K562 (cell line): ENCODE measurements at regions not wholly inside any gene's neighbourhood (a gene's known extent, or its start where the extent isn't known, plus 50 kb on each side); places are given as distances from the start of the nearest gene placed in this dataset.
A peak's percentile ranks its signal among the peaks of the same experiment; 100 is the strongest.

Source experiments
- ATAC-seq: fragments of 200-7000 bp; cut with Tn5 transposase; 3 replicates; pipeline ENCODE4 v1.9.1; 2020; ENCODE audit warnings: moderate library complexity
- BruUV-seq: library from RNA; stranded (reverse); fragments of 400-500 nt; replicated peaks from 2 replicates; lab custom pipeline; 2021; lab: Mats Ljungman, UMichigan
- CTCF ChIA-PET: fragments of 300-600 bp; formaldehyde crosslinking; extraction: SDS; loops from one replicate; lab custom pipeline; 2021; ENCODE audit warnings: low intra/inter-chr PET ratio; lab: Yijun Ruan, JAX
- POLR2A ChIA-PET: fragments of 300-600, 350-650 bp; sonication (Branson Sonifier 250); formaldehyde crosslinking; extraction: SDS; loops from one replicate; lab custom pipeline; 2021; ENCODE audit warnings: antibody characterized with exemption, inconsistent platforms; lab: Yijun Ruan, JAX
- DNase-seq, 4 experiments: peaks; one replicate each; pipeline versions ENCODE4 v3.0.0 to v3.0.0-alpha.2; 2011 to 2018; ENCODE audit warnings: low spot score in 3 of 4, mixed read lengths in 3 of 4; ENCODE audit errors: extremely low read depth in 1 of 4
- FAIRE-seq: peaks from 2 replicates; lab custom pipeline; 2011; peaks lifted over from hg19 to GRCh38; lab: Jason Lieb, UNC
- H2AFZ ChIP-seq: 2 replicates; pipeline ENCODE4 v1.6.0; 2011; ENCODE audit warnings: low read depth, low read length, control low read depth, inconsistent platforms
- H3K27ac ChIP-seq: fragments of 200-600 bp; 3 replicates; pipeline ENCODE4 v1.8.0; 2011; ENCODE audit warnings: low read depth, mild to moderate bottlenecking, control low read depth, inconsistent platforms, low read length, moderate library complexity, mixed read lengths; ENCODE audit errors: extremely low read depth
- H3K27me3 ChIP-seq, 2 experiments: fragments of 300-600 bp in 1 of 2; 2 replicates in 1 of 2; 3 replicates in 1 of 2; pipeline versions ENCODE4 v1.6.0 to v1.8.0; 2011; ENCODE audit warnings: inconsistent platforms in 2 of 2, low read length in 2 of 2, mild to moderate bottlenecking in 1 of 2, mixed read lengths in 1 of 2, moderate library complexity in 1 of 2; ENCODE audit not compliant: control insufficient read depth in 2 of 2, insufficient read depth in 2 of 2
- H3K36me3 ChIP-seq: fragments of 300-600 bp; 3 replicates; pipeline ENCODE4 v1.8.0; 2011; ENCODE audit warnings: mild to moderate bottlenecking, low read length, inconsistent platforms; ENCODE audit not compliant: control insufficient read depth, insufficient read depth
- H3K4me1 ChIP-seq, 2 experiments: fragments of 200-600 bp in 1 of 2; replicated peaks in 1 of 2; 2 replicates in 1 of 2; 3 replicates in 1 of 2; pipeline versions ENCODE4 v1.5.1 to v1.8.0; 2011; ENCODE audit warnings: inconsistent platforms in 2 of 2, low read length in 2 of 2, mild to moderate bottlenecking in 1 of 2, mixed read lengths in 1 of 2, moderate library complexity in 1 of 2; ENCODE audit not compliant: control insufficient read depth in 2 of 2, insufficient read depth in 2 of 2
- H3K4me2 ChIP-seq: 2 replicates; pipeline ENCODE4 v1.6.1; 2011; ENCODE audit warnings: low read length, control low read depth, inconsistent platforms, mixed read lengths; ENCODE audit not compliant: insufficient read depth
- H3K4me3 ChIP-seq: fragments of 200-600 bp; sonication (generic), shearing (Covaris generic); 2 replicates; pipeline ENCODE4 v1.5.1; 2016; ENCODE audit warnings: control low read depth, inconsistent platforms
- H3K79me2 ChIP-seq: fragments of 200-600 bp; 3 replicates; pipeline ENCODE4 v1.8.0; 2011; ENCODE audit warnings: low read length, inconsistent platforms; ENCODE audit not compliant: control insufficient read depth, insufficient read depth
- H3K9ac ChIP-seq, 2 experiments: 2 replicates each; pipeline versions ENCODE4 v1.6.0 to v1.6.1; 2011; ENCODE audit warnings: low read depth in 2 of 2, low read length in 2 of 2, control low read depth in 1 of 2, inconsistent platforms in 1 of 2, mild to moderate bottlenecking in 1 of 2, mixed read lengths in 1 of 2; ENCODE audit not compliant: insufficient read depth in 1 of 2
- H3K9me1 ChIP-seq: one replicate; pipeline ENCODE4 v1.6.0; 2011; ENCODE audit warnings: inconsistent platforms, mild to moderate bottlenecking, low read length, moderate library complexity; ENCODE audit not compliant: control insufficient read depth, insufficient read depth
- H3K9me3 ChIP-seq: replicated peaks from 2 replicates; pipeline ENCODE4 v1.5.1; 2011; ENCODE audit warnings: low read depth, low read length, inconsistent platforms; ENCODE audit not compliant: control insufficient read depth, insufficient read depth
- H4K20me1 ChIP-seq: replicated peaks from 2 replicates; pipeline ENCODE4 v1.6.1; 2011; ENCODE audit warnings: low read length, inconsistent platforms, mixed read lengths; ENCODE audit not compliant: control insufficient read depth, insufficient read depth
- BRCA1 ChIP-seq, 2 experiments: fragments of 450-650 bp in 1 of 2; sonication (generic) in 1 of 2; formaldehyde crosslinking in 1 of 2; IDR thresholded peaks; 2 replicates each; pipeline versions ENCODE4 v1.5.0 to v1.6.1; 2017 to 2020; ENCODE audit warnings: mild to moderate bottlenecking in 1 of 2, missing genetic modification reagents in 1 of 2
- EHMT2 ChIP-seq: fragments of 450-650 bp; IDR thresholded peaks from 2 replicates; pipeline ENCODE4 v1.6.1; 2018; ENCODE audit warnings: antibody characterized with exemption
- FOSL1 ChIP-seq: fragments of 200-800 bp; sonication (Bioruptor generic); conservative IDR thresholded peaks from 2 replicates; pipeline ENCODE4 v1.6.1; 2016; ENCODE audit warnings: missing genetic modification characterization, missing compliant biosample characterization
- JUN ChIP-seq, 2 experiments: sonication (generic) in 1 of 2; formaldehyde crosslinking in 1 of 2; IDR thresholded peaks; 2 replicates each; pipeline versions ENCODE4 v1.6.1 to v1.8.0; 2012 to 2022; ENCODE audit warnings: borderline replicate concordance in 2 of 2, mild to moderate bottlenecking in 2 of 2, improper control_type of control experiment in 1 of 2, low read depth in 1 of 2, low read length in 1 of 2, missing genetic modification reagents in 1 of 2
- ZC3H4 ChIP-seq: sonication (generic); formaldehyde crosslinking; IDR thresholded peaks from 2 replicates; pipeline ENCODE4 v1.9.0; 2021; ENCODE audit warnings: missing genetic modification reagents, borderline replicate concordance
- ZNF551 ChIP-seq: fragments of 250-450 bp; sonication (Bioruptor Pico); IDR thresholded peaks from 2 replicates; pipeline ENCODE4 v1.5.0; 2021; ENCODE audit warnings: mild to moderate bottlenecking, moderate library complexity
- WGBS: fragments of 100-300 bp; shearing (Covaris generic); methylation state at CpG from one replicate; pipeline ENCODE4 v1.1.6; 2016; ENCODE audit warnings: low coverage, mixed read lengths; ENCODE audit not compliant: insufficient coverage; ENCODE audit errors: missing lambda C conversion rate; 5-methylcytosine and 5-hydroxymethylcytosine counted together
- in situ Hi-C: fragments of 300-500 bp; cut with MboI; formaldehyde crosslinking; loops from 4 replicates; pipeline ENCODE4 v1.15.0; 2018; ENCODE audit warnings: inconsistent platforms, mixed read lengths
- intact Hi-C: fragments of 100-400 bp; cut with micrococcal nuclease; formaldehyde crosslinking; loops from 2 replicates; pipeline ENCODE4 v1.14.2; 2022
- TF ChIP-seq, protein P1 (sequence below): fragments of 450-650 bp; formaldehyde crosslinking; IDR thresholded peaks from 2 replicates; pipeline ENCODE4 v1.4.0; 2020; ENCODE audit warnings: mild to moderate bottlenecking, moderate library complexity
- TF ChIP-seq, protein P2 (sequence below), 3 experiments: IDR thresholded peaks in 2 of 3; conservative IDR thresholded peaks in 1 of 3; 2 replicates each; pipeline ENCODE4 v1.5.1; 2011 to 2012; ENCODE audit warnings: low read length in 3 of 3, mild to moderate bottlenecking in 3 of 3, control low read depth in 2 of 3, improper control_type of control experiment in 1 of 3, inconsistent platforms in 1 of 3, low read depth in 1 of 3, mixed read lengths in 1 of 3, moderate library complexity in 1 of 3; ENCODE audit not compliant: insufficient read depth in 2 of 3
- TF ChIP-seq, protein P3 (sequence below), 2 experiments: fragments of 450-650 bp; IDR thresholded peaks; 2 replicates each; pipeline ENCODE4 v1.6.1; 2016; ENCODE audit warnings: mild to moderate bottlenecking in 2 of 2, borderline replicate concordance in 1 of 2, low read depth in 1 of 2, moderate library complexity in 1 of 2

DNA sequence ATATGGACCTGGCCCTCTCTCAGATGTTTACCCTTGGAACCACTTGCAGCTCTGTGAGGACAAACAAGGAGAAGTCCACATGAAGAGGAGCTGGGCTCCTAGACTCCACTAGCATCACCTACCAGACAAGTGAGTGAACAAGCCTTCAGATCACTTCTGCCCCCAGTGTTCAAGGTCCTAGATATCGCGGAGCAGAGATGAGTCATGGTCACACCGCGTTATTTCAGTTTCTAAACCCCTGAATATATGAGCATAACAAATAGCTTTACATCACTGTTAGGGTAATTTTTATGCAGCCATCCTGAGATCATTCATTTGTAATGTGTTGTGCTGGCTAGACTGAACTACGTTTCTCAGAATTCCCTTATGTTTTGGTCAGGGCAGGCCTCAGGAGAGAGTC lies 77.0 kb upstream of the DAP start:
- no peak overlapping the region for H3K4me2 ChIP-seq
- peak; percentile 86 for FAIRE-seq
- H3K27ac ChIP-seq = no peak overlapping the region
- peak; percentile 86 for ATAC-seq
- in situ Hi-C loops = no loop called here
- no peaks in the 10 kb centered on the region for H3K9me3 ChIP-seq
- ChIA-PET CTCF (no interaction called here), POLR2A (interaction anchor here (1.0 to 1.1 kb wide), 2 partner anchors 18 to 68 kb away, joined by 3 to 5 read pairs; no protein-coding TSS in a partner anchor)
- BruUV-seq = no TSS peak
- 1% methylated on average over 5 of the region's 5 CpGs for WGBS
- H3K9ac ChIP-seq = no peak overlapping the region
- peaks cover 2 to 7% of the 10 kb centered on the region in 2 experiments; a peak in 4 of 5 replicates for H3K27me3 ChIP-seq
- DNase-seq = peak in 2 of 4 experiments; percentile 12 to 28
- H3K36me3 ChIP-seq = no peaks in the 10 kb centered on the region
- H3K79me2 ChIP-seq = no peaks in the 10 kb centered on the region
- H3K4me3 ChIP-seq = no peak overlapping the region
- H4K20me1 ChIP-seq = no peaks in the 10 kb centered on the region
- no peak overlapping the region for H2AFZ ChIP-seq
- H3K4me1 ChIP-seq = no peaks in the 10 kb centered on the region
- intact Hi-C loops = no loop called here
- no peaks in the 10 kb centered on the region for H3K9me1 ChIP-seq
- TF ChIP-seq JUN (IDR thresholded peaks at IDR 0.05; ENCODE audit: borderline replicate concordance, low read depth, low read length) (0 out of 2 replicates have a peak, but pooled peaks have one; percentile 23), JUN (CRISPR knock-in tag; IDR thresholded peaks at IDR 0.05; ENCODE audit: borderline replicate concordance) (no peak), ZC3H4 (CRISPR knock-in tag) (no peak), EHMT2 (no peak), ZNF551 (no peak), BRCA1 (IDR thresholded peaks at IDR 0.05) (no peak), BRCA1 (CRISPR knock-in tag; IDR thresholded peaks at IDR 0.05) (no peak), FOSL1 (tag) (0 out of 2 replicates have a peak, but pooled peaks have one; percentile 31)
- TF ChIP-seq, protein P1, sequence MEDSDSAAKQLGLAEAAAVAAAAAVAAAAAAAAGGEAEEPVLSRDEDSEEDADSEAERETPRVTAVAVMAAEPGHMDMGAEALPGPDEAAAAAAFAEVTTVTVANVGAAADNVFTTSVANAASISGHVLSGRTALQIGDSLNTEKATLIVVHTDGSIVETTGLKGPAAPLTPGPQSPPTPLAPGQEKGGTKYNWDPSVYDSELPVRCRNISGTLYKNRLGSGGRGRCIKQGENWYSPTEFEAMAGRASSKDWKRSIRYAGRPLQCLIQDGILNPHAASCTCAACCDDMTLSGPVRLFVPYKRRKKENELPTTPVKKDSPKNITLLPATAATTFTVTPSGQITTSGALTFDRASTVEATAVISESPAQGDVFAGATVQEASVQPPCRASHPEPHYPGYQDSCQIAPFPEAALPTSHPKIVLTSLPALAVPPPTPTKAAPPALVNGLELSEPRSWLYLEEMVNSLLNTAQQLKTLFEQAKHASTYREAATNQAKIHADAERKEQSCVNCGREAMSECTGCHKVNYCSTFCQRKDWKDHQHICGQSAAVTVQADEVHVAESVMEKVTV = no peak
- TF ChIP-seq, protein P2, sequence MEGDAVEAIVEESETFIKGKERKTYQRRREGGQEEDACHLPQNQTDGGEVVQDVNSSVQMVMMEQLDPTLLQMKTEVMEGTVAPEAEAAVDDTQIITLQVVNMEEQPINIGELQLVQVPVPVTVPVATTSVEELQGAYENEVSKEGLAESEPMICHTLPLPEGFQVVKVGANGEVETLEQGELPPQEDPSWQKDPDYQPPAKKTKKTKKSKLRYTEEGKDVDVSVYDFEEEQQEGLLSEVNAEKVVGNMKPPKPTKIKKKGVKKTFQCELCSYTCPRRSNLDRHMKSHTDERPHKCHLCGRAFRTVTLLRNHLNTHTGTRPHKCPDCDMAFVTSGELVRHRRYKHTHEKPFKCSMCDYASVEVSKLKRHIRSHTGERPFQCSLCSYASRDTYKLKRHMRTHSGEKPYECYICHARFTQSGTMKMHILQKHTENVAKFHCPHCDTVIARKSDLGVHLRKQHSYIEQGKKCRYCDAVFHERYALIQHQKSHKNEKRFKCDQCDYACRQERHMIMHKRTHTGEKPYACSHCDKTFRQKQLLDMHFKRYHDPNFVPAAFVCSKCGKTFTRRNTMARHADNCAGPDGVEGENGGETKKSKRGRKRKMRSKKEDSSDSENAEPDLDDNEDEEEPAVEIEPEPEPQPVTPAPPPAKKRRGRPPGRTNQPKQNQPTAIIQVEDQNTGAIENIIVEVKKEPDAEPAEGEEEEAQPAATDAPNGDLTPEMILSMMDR (IDR thresholded peaks at IDR 0.05 in 2 of 3, conservative IDR thresholded peaks at IDR 0.05 in 1 of 3; ENCODE audit: insufficient read depth in 2 of 3, low read depth in 1 of 3, low read length in 3 of 3) = 0 out of 6 replicates have a peak, but pooled peaks of 1 of the 3 experiments have one; percentile 11
- TF ChIP-seq, protein P3, sequence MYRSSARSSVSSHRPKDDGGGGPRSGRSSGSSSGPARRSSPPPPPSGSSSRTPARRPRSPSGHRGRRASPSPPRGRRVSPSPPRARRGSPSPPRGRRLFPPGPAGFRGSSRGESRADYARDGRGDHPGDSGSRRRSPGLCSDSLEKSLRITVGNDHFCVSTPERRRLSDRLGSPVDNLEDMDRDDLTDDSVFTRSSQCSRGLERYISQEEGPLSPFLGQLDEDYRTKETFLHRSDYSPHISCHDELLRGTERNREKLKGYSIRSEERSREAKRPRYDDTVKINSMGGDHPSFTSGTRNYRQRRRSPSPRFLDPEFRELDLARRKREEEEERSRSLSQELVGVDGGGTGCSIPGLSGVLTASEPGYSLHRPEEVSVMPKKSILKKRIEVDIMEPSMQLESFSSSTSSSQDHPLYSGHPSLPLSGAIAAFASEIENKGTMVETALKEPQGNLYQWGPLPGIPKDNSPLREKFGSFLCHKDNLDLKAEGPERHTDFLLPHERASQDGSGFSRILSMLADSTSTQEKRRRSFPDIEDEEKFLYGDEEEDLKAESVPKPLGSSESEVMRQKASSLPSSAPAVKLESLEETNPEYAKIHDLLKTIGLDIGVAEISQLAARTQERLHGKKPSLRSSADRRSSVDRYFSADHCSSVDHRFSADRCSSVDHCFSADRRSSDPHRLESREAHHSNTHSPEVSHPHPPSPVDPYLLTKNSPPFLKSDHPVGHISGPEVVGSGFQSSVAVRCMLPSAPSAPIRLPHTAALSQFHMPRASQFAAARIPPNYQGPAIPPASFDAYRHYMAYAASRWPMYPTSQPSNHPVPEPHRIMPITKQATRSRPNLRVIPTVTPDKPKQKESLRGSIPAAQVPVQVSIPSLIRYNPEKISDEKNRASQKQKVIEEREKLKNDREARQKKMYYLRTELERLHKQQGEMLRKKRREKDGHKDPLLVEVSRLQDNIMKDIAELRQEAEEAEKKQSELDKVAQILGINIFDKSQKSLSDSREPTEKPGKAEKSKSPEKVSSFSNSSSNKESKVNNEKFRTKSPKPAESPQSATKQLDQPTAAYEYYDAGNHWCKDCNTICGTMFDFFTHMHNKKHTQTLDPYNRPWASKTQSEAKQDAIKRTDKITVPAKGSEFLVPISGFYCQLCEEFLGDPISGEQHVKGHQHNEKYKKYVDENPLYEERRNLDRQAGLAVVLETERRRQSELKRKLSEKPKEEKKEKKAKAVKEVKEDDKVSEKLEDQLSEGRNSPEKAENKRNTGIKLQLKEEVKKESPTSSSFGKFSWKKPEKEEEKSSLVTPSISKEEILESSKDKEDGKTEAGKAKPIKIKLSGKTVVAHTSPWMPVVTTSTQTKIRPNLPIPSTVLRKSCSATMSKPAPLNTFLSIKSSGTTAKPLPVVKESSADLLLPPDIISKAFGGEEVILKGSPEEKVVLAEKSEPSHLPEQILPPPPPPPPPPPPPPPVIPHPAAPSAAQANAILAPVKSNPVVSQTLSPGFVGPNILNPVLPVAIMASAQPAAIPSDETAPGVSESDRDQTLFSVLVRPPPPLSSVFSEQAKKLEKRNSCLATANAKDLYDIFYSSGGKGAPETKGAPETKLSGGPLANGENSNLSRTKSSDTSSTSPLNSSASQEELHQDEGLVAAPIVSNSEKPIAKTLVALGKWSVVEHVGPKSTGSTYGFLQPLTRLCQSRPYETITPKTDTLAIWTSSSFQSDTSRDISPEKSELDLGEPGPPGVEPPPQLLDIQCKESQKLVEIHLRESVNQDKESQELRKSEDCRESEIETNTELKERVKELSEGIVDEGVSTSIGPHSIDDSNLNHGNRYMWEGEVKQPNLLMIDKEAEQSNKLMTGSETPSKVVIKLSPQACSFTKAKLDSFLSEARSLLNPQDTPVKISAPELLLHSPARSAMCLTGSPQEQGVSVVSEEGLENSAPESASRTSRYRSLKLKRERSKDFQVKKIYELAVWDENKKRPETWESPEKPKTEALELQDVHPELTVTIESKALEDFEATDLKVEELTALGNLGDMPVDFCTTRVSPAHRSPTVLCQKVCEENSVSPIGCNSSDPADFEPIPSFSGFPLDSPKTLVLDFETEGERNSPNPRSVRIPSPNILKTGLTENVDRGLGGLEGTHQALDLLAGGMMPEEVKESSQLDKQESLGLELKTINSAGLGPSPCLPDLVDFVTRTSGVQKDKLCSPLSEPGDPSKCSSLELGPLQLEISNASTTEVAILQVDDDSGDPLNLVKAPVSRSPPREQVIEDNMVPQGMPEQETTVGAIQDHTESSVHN (IDR thresholded peaks at IDR 0.05; ENCODE audit: borderline replicate concordance in 1 of 2, low read depth in 1 of 2) = no peak
